WTC11 (cell line): ENCODE measurements at regions not wholly inside any gene's neighbourhood (a gene's known extent, or its start where the extent isn't known, plus 50 kb on each side); places are given as distances from the start of the nearest gene placed in this dataset.

ENCODE experiments used
- ATF3 ChIP-seq: sonication (generic); formaldehyde crosslinking; conservative IDR thresholded peaks from 2 replicates; pipeline ENCODE4 v1.8.1; 2022; ENCODE audit warnings: mild to moderate bottlenecking, missing genetic modification reagents
- CREB1 ChIP-seq: sonication (generic); formaldehyde crosslinking; IDR thresholded peaks from 2 replicates; pipeline ENCODE4 v1.8.0; 2023; ENCODE audit warnings: mild to moderate bottlenecking, missing genetic modification reagents
- CTCF ChIP-seq: fragments of 200-600 bp; IDR thresholded peaks from 2 replicates; pipeline ENCODE4 v1.8.0; 2022; ENCODE audit warnings: antibody characterized with exemption
- E2F1 ChIP-seq: sonication (generic); formaldehyde crosslinking; IDR thresholded peaks from 2 replicates; pipeline ENCODE4 v1.8.0; 2022; ENCODE audit warnings: mild to moderate bottlenecking, missing genetic modification reagents
- IRF1 ChIP-seq: sonication (generic); formaldehyde crosslinking; IDR thresholded peaks from 2 replicates; pipeline ENCODE4 v1.8.0; 2023; ENCODE audit warnings: missing genetic modification reagents
- MLX ChIP-seq: sonication (generic); formaldehyde crosslinking; IDR thresholded peaks from 2 replicates; pipeline ENCODE4 v1.8.1; 2023; ENCODE audit warnings: mild to moderate bottlenecking, missing genetic modification reagents, moderate library complexity
- TEAD4 ChIP-seq: sonication (generic); formaldehyde crosslinking; IDR thresholded peaks from 2 replicates; pipeline ENCODE4 v1.8.0; 2022; ENCODE audit warnings: mild to moderate bottlenecking, missing genetic modification reagents
- ZNF512 ChIP-seq: sonication (generic); formaldehyde crosslinking; IDR thresholded peaks from 2 replicates; pipeline ENCODE4 v1.8.1; 2022; ENCODE audit warnings: missing genetic modification reagents, borderline replicate concordance

- TF ChIP-seq IRF1, result no peak
- TF ChIP-seq MLX (CRISPR knock-in tag), result no peak
- no peak for TF ChIP-seq CREB1 (CRISPR knock-in tag)
- no peak for TF ChIP-seq TEAD4 (CRISPR knock-in tag)
- TF ChIP-seq CTCF, result no peak
- TF ChIP-seq ZNF512, result no peak
- TF ChIP-seq E2F1 (CRISPR knock-in tag), result no peak
- TF ChIP-seq ATF3, result no peak
Observed at GRCh38 chr11:33558097-33558496, 142.5 kb downstream of the C11orf91 start.
